Omental fat pad (tissue), 3 donors: ENCODE measurements at regions not wholly inside any gene's neighbourhood (a gene's known extent, or its start where the extent isn't known, plus 50 kb on each side); places are given as distances from the start of the nearest gene placed in this dataset.

Experiments used
- ATAC-seq: fragments of 150-250 bp; one replicate; pipeline ENCODE4 v1.9.1; 2016; ENCODE audit warnings: mild to moderate bottlenecking, moderate library complexity; ENCODE audit not compliant: low FRiP score
- DNase-seq: peaks from one replicate; pipeline ENCODE4 v3.0.0-alpha.2; 2019; ENCODE audit warnings: low spot score
- TF ChIP-seq, protein P1 (sequence below), 3 donors: fragments of 450-650 bp; IDR thresholded peaks; one replicate each; pipeline ENCODE4 v1.5.1; 2016 to 2017; ENCODE audit warnings: antibody characterized with exemption in 3 of 3, mild to moderate bottlenecking in 3 of 3, moderate library complexity in 2 of 3

DNA sequence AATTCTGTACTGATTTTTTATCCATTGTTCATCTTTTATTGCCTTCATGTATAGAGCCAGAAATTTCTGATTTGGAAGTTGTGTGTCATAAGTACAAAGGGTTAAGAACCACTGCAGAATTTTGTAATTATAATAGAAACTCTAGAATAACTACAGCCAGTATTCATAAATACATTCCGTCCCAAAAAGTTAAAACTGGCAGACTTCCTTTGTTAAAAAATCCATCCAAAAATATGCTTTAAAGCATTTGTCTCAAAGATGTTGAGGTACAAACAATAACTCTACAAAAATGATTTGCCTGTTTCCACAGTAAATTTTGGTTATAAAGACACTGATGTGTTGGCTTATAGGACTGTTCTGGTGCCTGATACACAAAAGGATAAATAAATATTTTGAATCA lies 436.6 kb downstream of the DTWD2 start:
- DNase-seq (no peak), ATAC-seq (no peak)
- TF ChIP-seq, protein P1, sequence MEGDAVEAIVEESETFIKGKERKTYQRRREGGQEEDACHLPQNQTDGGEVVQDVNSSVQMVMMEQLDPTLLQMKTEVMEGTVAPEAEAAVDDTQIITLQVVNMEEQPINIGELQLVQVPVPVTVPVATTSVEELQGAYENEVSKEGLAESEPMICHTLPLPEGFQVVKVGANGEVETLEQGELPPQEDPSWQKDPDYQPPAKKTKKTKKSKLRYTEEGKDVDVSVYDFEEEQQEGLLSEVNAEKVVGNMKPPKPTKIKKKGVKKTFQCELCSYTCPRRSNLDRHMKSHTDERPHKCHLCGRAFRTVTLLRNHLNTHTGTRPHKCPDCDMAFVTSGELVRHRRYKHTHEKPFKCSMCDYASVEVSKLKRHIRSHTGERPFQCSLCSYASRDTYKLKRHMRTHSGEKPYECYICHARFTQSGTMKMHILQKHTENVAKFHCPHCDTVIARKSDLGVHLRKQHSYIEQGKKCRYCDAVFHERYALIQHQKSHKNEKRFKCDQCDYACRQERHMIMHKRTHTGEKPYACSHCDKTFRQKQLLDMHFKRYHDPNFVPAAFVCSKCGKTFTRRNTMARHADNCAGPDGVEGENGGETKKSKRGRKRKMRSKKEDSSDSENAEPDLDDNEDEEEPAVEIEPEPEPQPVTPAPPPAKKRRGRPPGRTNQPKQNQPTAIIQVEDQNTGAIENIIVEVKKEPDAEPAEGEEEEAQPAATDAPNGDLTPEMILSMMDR (IDR thresholded peaks at IDR 0.05) = no peak

DNA sequence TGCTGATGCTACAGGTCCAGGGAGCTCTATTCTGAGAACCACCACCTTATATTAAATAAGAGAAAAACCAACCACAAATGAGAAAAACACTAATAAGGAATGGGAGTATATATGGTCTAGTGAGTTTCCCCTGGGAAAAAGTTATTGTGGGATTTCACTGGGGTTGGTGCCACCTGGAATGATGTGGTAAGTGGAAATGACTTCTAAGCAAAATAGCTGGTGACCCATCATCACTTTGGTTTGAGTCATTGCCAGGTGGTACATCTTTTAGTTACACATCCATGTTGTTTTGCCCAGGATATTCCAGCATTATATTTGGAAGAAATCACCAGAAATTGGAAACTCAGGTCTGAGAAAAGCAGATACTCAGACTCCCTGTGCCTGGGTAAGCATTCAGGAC lies 437.3 kb downstream of the DTWD2 start:
- TF ChIP-seq, protein P1 (IDR thresholded peaks at IDR 0.05) = no peak
- DNase-seq = no peak
- no peak for ATAC-seq

DNA sequence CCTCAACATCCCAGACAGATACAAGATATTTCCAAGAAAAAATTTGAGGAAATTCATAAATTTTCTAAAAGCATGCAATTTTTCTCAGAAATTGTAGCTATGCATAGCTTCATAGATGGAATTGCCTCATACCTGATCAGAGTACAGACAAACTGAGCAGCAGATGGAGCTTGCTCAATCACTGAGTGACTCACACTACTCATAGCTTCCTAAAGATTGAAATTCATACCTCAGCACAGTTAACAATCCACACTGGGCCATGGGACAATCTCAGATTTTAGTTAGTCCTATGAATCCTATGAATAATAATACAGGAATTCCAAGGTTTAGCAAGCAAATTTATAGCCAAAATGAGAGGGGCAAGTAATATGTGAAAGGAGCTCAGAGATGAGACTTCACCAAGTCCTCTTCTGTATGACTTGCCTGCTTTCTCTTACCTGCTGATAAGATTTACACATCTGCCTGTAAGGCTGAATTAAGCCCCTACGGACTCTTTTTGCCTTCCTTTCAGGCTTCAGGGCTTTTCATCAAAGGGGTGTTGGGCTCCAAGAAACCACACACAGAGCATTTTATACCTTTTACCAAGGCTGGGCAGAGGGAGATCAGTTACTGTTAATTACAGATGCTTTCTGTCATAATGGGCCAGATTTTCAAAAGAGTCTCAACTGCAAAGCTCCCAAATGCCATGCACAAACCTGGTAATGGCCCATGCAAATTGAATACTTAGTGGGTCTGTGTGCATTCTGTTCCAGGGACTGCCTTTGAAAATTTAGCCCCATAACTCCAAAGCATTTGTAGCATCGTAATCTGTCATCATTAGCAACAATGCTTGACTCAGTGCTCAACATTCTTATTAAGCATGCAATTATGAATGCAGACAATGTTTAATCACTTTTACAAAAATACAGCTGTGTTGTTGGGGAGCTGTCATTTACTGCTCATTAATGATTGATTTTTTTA lies 439.3 kb downstream of the DTWD2 start:
- ATAC-seq (peak; percentile 87), DNase-seq (no peak)
- TF ChIP-seq, protein P1 (IDR thresholded peaks at IDR 0.05) = no peak

DNA sequence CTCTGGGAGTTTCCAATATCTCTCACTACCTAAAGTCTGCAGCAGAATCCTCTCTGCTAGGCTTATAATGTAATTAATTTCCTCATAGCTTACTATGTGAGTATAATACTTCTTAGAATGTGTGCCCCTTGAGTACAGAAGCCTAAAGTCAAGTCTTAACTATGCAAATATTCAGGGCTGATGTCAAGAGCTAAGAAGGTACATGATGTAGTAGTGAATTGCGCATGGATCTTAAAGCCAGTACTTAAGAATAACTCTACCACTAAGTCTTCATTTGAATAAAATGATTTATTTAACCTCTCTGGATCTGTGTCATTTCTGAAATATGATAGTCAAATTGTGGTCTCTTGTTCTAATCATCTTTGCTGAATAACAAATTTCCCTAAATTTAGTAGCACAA lies 442.9 kb downstream of the DTWD2 start:
- DNase-seq (no peak), ATAC-seq (no peak)
- TF ChIP-seq, protein P1 (IDR thresholded peaks at IDR 0.05) = no peak

DNA sequence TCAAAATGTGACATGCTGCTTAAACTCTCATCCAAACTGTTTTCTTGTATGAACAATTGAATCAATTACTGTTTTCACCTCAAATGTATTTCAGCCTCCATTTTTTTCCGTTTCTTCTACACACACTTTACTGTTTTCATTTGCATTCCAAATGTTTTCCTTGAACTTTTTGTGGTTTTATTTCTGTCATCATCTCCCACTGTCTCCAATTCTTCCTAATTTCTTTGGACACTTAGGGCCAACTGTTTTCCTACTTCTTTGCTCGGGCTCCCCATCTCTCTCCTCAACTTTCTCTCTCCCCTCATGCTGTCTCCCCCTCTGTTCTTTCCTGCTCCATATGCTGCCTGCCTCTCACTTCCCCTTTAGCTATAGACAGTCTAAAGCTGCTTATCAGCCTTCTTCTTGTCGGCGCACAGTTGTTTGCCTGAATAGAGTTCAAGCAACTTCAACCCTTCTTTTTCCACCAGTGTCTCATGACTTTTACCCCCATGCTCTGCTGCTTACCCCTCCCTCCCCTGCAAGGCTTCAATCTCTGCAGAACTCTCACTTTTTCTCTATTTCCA lies 443.4 kb downstream of the DTWD2 start:
- DNase-seq = no peak
- no peak for ATAC-seq
- TF ChIP-seq, protein P1 (IDR thresholded peaks at IDR 0.05) = no peak

DNA sequence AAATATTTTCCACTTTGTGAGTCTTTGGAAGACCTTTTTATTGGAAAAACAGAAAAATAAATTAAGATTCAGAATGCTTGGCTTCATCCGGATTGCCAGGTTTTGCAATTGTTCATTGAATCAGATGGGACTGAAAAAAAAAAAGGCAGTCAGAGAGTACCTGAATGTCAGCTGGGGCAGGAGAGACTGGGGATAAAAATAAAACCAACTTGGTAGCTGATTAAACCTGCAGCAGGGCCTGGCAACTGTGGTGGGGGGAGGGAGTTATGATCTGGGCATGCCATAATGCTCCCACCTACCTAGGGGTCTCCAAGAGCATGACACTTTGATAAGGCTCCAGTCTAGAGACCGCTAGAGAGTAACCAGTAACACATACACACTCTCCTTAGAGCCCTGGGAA lies 454.4 kb downstream of the DTWD2 start:
- TF ChIP-seq, protein P1 (IDR thresholded peaks at IDR 0.05) = no peak
- DNase-seq = no peak
- no peak for ATAC-seq

DNA sequence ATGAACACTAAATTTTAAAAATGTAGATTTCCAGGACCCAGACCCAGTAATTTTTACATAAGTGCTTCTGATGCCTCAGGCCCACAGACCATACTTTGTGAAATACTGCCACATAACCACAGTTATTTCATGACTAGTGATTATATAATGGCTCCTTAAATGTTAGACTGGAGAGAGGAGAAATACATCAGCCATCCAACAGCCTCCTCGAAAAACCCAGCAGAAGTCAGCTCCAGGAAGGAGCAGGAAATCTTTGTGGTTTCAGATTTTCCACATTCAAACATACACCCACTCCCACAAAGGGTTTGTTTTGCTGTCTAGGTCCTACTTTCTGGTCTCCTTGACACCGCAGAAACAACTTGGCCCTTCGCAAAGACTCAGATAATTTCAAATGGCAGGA lies 455.2 kb downstream of the DTWD2 start:
- TF ChIP-seq, protein P1 (IDR thresholded peaks at IDR 0.05) = no peak
- DNase-seq = no peak
- ATAC-seq = no peak
